A673 (cell line): ENCODE measurements at regions not wholly inside any gene's neighbourhood (a gene's known extent, or its start where the extent isn't known, plus 50 kb on each side); places are given as distances from the start of the nearest gene placed in this dataset.

Experiments used
- EZH2 ChIP-seq: fragments of 200-600 bp; sonication (generic); IDR thresholded peaks from 2 replicates; pipeline ENCODE4 v1.6.1; 2017; ENCODE audit warnings: borderline replicate concordance, low read depth, mild to moderate bottlenecking, mixed read lengths, antibody characterized with exemption, low read length; ENCODE audit not compliant: poor library complexity, severe bottlenecking
- TF ChIP-seq, protein P1 (sequence below): fragments of 300-800, 200-600 bp; sonication (generic); conservative IDR thresholded peaks from 2 replicates; pipeline ENCODE4 v1.5.1; 2017; ENCODE audit warnings: low read depth, mild to moderate bottlenecking, antibody characterized with exemption, low read length, moderate library complexity, mixed read lengths

DNA sequence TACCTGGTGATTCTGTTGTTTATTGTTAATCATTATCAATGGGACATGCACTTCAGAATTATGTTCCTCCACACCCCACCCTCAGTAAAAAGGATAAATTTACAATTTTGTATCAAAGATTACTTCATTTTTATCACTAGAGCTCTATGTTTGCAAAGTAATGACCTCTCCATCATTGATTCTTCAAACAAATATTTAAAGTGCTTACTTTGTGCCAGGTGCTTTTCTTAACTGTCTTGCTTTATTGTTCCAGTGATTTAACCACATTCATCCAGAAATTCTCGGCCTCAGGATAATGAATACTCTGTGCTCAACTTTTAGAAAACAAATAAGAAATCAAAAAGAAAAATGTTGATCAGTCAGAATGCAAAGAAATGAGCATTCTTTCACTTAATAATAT is 144.9 kb upstream of the FOXP2 start:
- TF ChIP-seq, protein P1, sequence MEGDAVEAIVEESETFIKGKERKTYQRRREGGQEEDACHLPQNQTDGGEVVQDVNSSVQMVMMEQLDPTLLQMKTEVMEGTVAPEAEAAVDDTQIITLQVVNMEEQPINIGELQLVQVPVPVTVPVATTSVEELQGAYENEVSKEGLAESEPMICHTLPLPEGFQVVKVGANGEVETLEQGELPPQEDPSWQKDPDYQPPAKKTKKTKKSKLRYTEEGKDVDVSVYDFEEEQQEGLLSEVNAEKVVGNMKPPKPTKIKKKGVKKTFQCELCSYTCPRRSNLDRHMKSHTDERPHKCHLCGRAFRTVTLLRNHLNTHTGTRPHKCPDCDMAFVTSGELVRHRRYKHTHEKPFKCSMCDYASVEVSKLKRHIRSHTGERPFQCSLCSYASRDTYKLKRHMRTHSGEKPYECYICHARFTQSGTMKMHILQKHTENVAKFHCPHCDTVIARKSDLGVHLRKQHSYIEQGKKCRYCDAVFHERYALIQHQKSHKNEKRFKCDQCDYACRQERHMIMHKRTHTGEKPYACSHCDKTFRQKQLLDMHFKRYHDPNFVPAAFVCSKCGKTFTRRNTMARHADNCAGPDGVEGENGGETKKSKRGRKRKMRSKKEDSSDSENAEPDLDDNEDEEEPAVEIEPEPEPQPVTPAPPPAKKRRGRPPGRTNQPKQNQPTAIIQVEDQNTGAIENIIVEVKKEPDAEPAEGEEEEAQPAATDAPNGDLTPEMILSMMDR = no peak
- TF ChIP-seq EZH2 = no peak
